ENCODE measurements at regions not wholly inside any gene's neighbourhood (a gene's known extent, or its start where the extent isn't known, plus 50 kb on each side); places are given as distances from the start of the nearest gene placed in this dataset.

DNA sequence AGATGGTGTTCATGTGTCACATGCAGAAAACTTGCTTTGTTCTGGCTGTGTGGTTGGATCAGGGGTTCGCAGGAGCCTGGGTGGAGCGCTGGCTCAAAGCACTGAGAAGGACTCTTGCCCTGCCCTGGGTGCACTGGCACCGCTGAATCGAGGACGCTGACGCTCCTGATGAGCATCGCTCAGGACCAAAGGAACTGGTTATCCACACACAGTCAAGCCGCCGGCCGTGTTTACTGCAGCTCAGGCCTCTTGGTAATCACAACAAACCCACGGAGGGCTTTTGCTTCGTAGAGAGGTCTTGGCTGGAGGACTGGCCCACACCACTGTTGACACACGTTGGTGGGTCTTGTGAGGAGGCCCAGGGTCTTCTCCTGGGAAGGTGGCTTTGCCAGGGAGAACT lies 299.4 kb upstream of the IRX2 start:
- Mint-ChIP-seq H3K4me3 (no peak overlapping the region), H3K27ac (no peak overlapping the region), H3K27me3 (no peaks in the 10 kb centered on the region), H3K36me3 (no peaks in the 10 kb centered on the region), H3K9me3 (no peaks in the 10 kb centered on the region), H3K4me1 (ENCODE audit: unreplicated experiment) (peaks cover 4% of the 10 kb centered on the region)
- TF ChIP-seq, protein P1, sequence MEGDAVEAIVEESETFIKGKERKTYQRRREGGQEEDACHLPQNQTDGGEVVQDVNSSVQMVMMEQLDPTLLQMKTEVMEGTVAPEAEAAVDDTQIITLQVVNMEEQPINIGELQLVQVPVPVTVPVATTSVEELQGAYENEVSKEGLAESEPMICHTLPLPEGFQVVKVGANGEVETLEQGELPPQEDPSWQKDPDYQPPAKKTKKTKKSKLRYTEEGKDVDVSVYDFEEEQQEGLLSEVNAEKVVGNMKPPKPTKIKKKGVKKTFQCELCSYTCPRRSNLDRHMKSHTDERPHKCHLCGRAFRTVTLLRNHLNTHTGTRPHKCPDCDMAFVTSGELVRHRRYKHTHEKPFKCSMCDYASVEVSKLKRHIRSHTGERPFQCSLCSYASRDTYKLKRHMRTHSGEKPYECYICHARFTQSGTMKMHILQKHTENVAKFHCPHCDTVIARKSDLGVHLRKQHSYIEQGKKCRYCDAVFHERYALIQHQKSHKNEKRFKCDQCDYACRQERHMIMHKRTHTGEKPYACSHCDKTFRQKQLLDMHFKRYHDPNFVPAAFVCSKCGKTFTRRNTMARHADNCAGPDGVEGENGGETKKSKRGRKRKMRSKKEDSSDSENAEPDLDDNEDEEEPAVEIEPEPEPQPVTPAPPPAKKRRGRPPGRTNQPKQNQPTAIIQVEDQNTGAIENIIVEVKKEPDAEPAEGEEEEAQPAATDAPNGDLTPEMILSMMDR (conservative IDR thresholded peaks at IDR 0.05), result no peak
- no peak for DNase-seq (ENCODE audit: extremely low spot score, unreplicated experiment)

DNA sequence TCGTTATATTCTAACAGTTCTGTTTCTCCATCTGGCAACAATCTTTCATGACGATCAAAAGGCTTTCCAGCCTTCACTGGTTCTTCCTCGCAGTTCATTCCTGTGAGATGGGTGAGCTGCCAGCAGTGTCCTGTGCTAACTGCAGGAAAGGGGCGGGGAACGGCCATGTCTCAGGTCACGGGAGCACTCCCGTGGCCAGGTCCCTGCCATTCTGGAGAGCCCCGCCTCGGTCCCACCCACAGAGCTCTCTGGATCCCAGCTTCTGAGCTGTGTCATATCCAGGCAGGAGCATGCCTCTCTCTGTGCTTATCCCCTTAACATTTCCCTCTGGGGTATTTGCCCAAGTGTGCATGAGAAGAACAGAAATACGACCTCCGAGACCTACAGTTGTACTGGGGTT lies 297.8 kb upstream of the IRX2 start:
- Mint-ChIP-seq H3K9me3 (no peaks in the 10 kb centered on the region), H3K4me1 (ENCODE audit: unreplicated experiment) (peaks cover 4% of the 10 kb centered on the region), H3K27me3 (no peaks in the 10 kb centered on the region), H3K4me3 (no peak overlapping the region), H3K27ac (no peak overlapping the region), H3K36me3 (no peaks in the 10 kb centered on the region)
- no peak for DNase-seq (ENCODE audit: extremely low spot score, unreplicated experiment)
- TF ChIP-seq, protein P1 (conservative IDR thresholded peaks at IDR 0.05), result no peak

DNA sequence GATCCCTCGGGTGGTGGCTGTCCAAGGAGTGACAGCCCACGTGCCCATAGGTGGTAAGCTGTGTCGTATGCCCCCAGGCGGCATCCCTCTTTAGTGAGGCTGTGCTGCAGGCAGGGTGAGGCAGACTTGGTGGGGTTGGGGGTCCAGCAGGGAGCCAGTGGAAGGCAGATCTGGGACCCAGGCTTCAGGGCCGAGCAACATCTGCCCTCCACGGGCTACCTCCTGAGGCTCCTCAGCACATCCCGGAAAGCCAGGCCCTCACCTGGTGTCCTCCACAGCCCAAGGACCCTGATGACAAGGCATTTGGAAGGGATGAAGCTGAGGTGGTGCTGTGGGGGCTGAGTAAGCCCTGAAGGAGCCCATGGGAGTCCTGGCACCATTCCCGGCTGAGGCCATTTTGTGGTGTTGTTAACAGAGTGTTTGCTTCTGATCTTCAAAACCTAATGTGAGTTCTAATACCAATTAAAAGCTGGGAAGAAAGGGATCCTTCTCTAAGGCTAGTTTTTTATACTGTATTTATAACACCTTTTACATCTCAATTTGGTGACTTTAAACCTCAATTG lies 295.8 kb upstream of the IRX2 start:
- TF ChIP-seq, protein P1 (conservative IDR thresholded peaks at IDR 0.05), result no peak
- H3K36me3 Mint-ChIP-seq, result no peaks in the 10 kb centered on the region
- no peak overlapping the region for H3K27ac Mint-ChIP-seq
- no peak for DNase-seq (ENCODE audit: extremely low spot score, unreplicated experiment)
- H3K4me1 Mint-ChIP-seq (ENCODE audit: unreplicated experiment), result peaks cover 4% of the 10 kb centered on the region
- no peaks in the 10 kb centered on the region for H3K9me3 Mint-ChIP-seq
- no peak overlapping the region for H3K4me3 Mint-ChIP-seq
- H3K27me3 Mint-ChIP-seq, result no peaks in the 10 kb centered on the region

DNA sequence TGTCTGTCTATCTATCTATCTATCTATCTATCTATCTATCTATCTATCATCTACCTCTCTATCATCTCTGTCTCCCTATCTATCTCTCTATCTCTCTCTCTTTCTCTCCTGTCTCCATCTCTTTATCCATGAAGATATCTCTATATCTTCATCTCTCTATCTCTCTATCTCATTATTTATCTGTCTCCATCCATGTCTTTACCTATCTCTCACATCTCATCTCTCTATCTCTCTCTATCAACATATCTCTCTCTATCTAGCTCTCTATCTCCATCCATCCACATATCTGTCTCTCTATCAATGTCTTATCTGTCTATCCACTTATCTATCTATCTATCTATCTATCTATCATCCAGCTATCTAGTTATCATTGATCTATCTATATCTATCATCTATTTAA lies 292.1 kb upstream of the IRX2 start:
- no peaks in the 10 kb centered on the region for H3K9me3 Mint-ChIP-seq
- H3K27ac Mint-ChIP-seq, result no peak overlapping the region
- TF ChIP-seq, protein P1 (conservative IDR thresholded peaks at IDR 0.05), result no peak

DNA sequence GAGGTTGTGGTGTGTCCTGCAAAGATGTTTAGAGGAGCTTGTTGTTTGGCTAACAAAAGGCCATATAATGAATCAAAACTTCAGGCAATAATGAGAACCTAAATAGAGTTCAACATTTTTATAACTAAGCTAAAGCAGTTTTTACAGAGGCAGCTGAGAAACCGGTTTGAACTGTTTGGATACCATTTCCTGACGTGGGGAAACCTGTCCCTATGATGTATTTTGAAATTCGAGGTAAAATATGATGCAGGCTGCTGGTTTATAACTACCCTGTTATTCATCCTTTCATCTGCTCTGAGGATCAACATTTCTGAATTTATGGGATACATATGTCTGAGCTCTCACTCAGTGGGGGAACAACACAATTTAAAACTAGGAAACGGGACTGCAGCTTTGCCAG lies 289.5 kb upstream of the IRX2 start:
- Mint-ChIP-seq H3K9me3 (no peaks in the 10 kb centered on the region), H3K27ac (no peak overlapping the region), H3K4me1 (ENCODE audit: unreplicated experiment) (peaks cover 9% of the 10 kb centered on the region), H3K27me3 (no peaks in the 10 kb centered on the region), H3K36me3 (no peaks in the 10 kb centered on the region), H3K4me3 (no peak overlapping the region)
- TF ChIP-seq, protein P1 (conservative IDR thresholded peaks at IDR 0.05), result no peak
- no peak for DNase-seq (ENCODE audit: extremely low spot score, unreplicated experiment)

More for the DNA sequence above, 292.1 kb upstream of the IRX2 start:
- Mint-ChIP-seq H3K27me3 (no peaks in the 10 kb centered on the region), H3K36me3 (no peaks in the 10 kb centered on the region), H3K4me1 (ENCODE audit: unreplicated experiment) (peaks cover 9% of the 10 kb centered on the region), H3K4me3 (no peak overlapping the region)
- DNase-seq (ENCODE audit: extremely low spot score, unreplicated experiment), result no peak

All from type B pancreatic cell (in vitro differentiated cells).